AG04449 (cell line): ENCODE measurements at regions not wholly inside any gene's neighbourhood (a gene's known extent, or its start where the extent isn't known, plus 50 kb on each side); places are given as distances from the start of the nearest gene placed in this dataset.

ENCODE experiments used
- CTCF ChIA-PET: fragments of 350-600 bp; formaldehyde crosslinking; extraction: SDS; loops from one replicate; lab custom pipeline; 2021; ENCODE audit warnings: antibody characterized with exemption; lab: Yijun Ruan, JAX
- POLR2A ChIA-PET: fragments of 400-600, 350-600 bp; formaldehyde crosslinking; extraction: SDS; loops from one replicate; lab custom pipeline; 2020; ENCODE audit warnings: antibody characterized with exemption, inconsistent platforms; lab: Yijun Ruan, JAX
- DNase-seq: peaks from one replicate; pipeline ENCODE4 v3.0.0-alpha.2; 2010; ENCODE audit warnings: low read depth, low spot score
- H3K4me3 ChIP-seq: 2 replicates; pipeline ENCODE4 v1.5.1; 2011; ENCODE audit warnings: low read depth, mild to moderate bottlenecking, control low read depth, low read length
- CTCF ChIP-seq: IDR thresholded peaks from one replicate; pipeline ENCODE4 v1.5.1; 2011; ENCODE audit warnings: mild to moderate bottlenecking, moderate library complexity, low read length, control low read depth, inconsistent platforms; ENCODE audit not compliant: insufficient read depth; ENCODE audit errors: missing control alignments

- H3K4me3 ChIP-seq: no peak overlapping the region
- POLR2A ChIA-PET: no interaction called here
- no peak for DNase-seq
- TF ChIP-seq CTCF: no peak
- CTCF ChIA-PET: no interaction called here
These were observed 359.1 kb downstream of the BARHL2 start for GRCh38 chr1:90357995-90358394.

- CTCF ChIA-PET: no interaction called here
- H3K4me3 ChIP-seq: no peak overlapping the region
- TF ChIP-seq CTCF: no peak
- DNase-seq: no peak
- POLR2A ChIA-PET: no interaction called here
These were observed 360.1 kb downstream of the BARHL2 start for GRCh38 chr1:90356991-90357390.

GRCh38 chr1:90356101-90356500, 361.0 kb downstream of the BARHL2 start:
- TF ChIP-seq CTCF: no peak
- no peak overlapping the region for H3K4me3 ChIP-seq
- DNase-seq: no peak
- CTCF ChIA-PET: no interaction called here
- POLR2A ChIA-PET: no interaction called here

- no peak for TF ChIP-seq CTCF
- DNase-seq: no peak
- ChIA-PET CTCF (interaction anchor here (0.5 kb wide), 1 partner anchor 871 kb away, joined by 3 read pairs; no protein-coding TSS in a partner anchor), POLR2A (no interaction called here)
- no peak overlapping the region for H3K4me3 ChIP-seq
These were observed 359.8 kb downstream of the ZNF326 start for GRCh38 chr1:90354704-90355103.

GRCh38 chr1:90351019-90351418, 356.1 kb downstream of the ZNF326 start:
- H3K4me3 ChIP-seq: no peak overlapping the region
- POLR2A ChIA-PET: no interaction called here
- TF ChIP-seq CTCF: no peak
- DNase-seq: no peak
- CTCF ChIA-PET: no interaction called here

GRCh38 chr1:90349510-90349909, 354.6 kb downstream of the ZNF326 start:
- no peak for TF ChIP-seq CTCF
- POLR2A ChIA-PET: no interaction called here
- DNase-seq: no peak
- CTCF ChIA-PET: no interaction called here
- no peak overlapping the region for H3K4me3 ChIP-seq
